NB4 (cell line): ENCODE measurements at regions not wholly inside any gene's neighbourhood (a gene's known extent, or its start where the extent isn't known, plus 50 kb on each side); places are given as distances from the start of the nearest gene placed in this dataset.

Source experiments
- DNase-seq: peaks from one replicate; pipeline ENCODE4 v3.0.0; 2010; ENCODE audit warnings: low read depth
- H3K4me3 ChIP-seq: one replicate; pipeline ENCODE4 v1.5.1; 2011; ENCODE audit warnings: mild to moderate bottlenecking, low read depth, low read length, moderate library complexity
- MYC ChIP-seq: IDR thresholded peaks from 2 replicates; pipeline ENCODE4 v1.6.1; 2011; ENCODE audit warnings: low read depth, low read length
- POLR2A ChIP-seq: IDR thresholded peaks from 2 replicates; pipeline ENCODE4 v1.6.1; 2011; ENCODE audit warnings: mild to moderate bottlenecking; ENCODE audit not compliant: insufficient read length; ENCODE audit errors: extremely low read depth
- TF ChIP-seq, protein P1 (sequence below): IDR thresholded peaks from 2 replicates; pipeline ENCODE4 v1.6.1; 2011; ENCODE audit warnings: low read depth, low read length
- TF ChIP-seq, protein P2 (sequence below): IDR thresholded peaks from one replicate; pipeline ENCODE4 v1.5.1; 2012; ENCODE audit warnings: low read depth, low read length

DNA sequence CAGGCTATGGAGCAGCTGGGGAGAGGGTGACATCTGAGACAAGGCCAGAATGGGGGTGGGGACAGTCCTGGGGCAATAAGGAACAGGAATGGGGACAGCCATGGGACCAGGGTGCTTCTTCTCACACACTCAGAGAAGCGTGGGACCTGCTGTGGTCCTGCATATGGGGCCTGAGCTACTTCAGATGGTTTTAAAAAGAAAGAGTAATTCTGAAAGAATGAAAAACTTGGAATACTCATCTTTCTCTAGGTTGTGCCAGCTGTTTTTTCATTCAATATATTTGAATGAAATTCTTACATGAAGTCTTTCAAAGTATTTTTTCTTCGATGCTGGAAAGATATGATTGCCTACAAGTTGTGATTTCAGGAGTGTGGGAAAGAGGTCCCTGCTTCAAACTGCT, 227.5 kb upstream of the APCDD1 start:
- H3K4me3 ChIP-seq, result no peak overlapping the region
- DNase-seq, result no peak
- TF ChIP-seq, protein P1, sequence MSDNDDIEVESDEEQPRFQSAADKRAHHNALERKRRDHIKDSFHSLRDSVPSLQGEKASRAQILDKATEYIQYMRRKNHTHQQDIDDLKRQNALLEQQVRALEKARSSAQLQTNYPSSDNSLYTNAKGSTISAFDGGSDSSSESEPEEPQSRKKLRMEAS, result no peak
- no peak for TF ChIP-seq MYC
- TF ChIP-seq, protein P2, sequence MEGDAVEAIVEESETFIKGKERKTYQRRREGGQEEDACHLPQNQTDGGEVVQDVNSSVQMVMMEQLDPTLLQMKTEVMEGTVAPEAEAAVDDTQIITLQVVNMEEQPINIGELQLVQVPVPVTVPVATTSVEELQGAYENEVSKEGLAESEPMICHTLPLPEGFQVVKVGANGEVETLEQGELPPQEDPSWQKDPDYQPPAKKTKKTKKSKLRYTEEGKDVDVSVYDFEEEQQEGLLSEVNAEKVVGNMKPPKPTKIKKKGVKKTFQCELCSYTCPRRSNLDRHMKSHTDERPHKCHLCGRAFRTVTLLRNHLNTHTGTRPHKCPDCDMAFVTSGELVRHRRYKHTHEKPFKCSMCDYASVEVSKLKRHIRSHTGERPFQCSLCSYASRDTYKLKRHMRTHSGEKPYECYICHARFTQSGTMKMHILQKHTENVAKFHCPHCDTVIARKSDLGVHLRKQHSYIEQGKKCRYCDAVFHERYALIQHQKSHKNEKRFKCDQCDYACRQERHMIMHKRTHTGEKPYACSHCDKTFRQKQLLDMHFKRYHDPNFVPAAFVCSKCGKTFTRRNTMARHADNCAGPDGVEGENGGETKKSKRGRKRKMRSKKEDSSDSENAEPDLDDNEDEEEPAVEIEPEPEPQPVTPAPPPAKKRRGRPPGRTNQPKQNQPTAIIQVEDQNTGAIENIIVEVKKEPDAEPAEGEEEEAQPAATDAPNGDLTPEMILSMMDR, result no peak

DNA sequence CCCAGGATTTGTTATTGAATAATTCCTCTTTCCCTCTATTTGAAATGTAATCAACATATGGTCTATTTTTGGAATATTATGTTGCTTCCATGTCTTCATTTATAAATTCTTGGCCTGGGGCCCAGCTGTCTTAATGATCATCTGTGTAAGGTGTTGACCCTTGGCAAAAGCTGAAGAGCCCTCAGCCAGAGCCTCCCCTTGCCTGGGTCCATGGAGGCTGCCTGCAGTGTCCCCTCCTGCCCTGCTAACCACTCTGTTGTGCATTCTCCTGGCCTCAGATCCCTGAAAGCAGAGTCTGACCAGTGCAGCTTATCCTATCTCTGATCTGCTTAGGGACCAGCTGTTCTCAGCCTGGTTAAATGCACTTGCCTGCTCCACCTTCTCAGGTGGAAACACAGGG, 226.1 kb upstream of the APCDD1 start:
- DNase-seq, result no peak
- TF ChIP-seq, protein P2, result no peak
- no peak for TF ChIP-seq MYC
- no peak for TF ChIP-seq POLR2A
- H3K4me3 ChIP-seq, result no peak overlapping the region

DNA sequence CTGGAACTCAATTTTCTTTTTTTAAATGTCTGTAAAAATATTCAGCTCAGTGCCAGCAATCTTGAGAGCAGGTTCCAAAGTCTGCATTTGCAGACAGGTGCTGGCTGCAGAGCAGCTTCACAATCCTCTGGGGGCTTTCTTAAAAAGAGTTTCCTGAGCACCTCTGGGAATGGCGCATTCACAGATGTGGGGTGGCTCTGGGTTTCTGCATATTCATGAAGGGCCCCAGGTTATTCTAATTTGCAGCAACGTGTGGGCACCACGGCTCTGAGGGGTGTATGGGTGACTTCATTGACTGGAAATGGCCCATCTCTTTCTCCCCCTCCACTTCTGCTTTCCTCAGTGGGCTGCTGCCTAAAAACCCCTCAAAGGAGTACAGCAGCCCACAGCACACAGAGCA, 225.0 kb upstream of the APCDD1 start:
- DNase-seq, result no peak
- TF ChIP-seq, protein P1, result no peak
- TF ChIP-seq, protein P2, result no peak
- TF ChIP-seq MYC (no peak), POLR2A (no peak)
- H3K4me3 ChIP-seq, result no peak overlapping the region

DNA sequence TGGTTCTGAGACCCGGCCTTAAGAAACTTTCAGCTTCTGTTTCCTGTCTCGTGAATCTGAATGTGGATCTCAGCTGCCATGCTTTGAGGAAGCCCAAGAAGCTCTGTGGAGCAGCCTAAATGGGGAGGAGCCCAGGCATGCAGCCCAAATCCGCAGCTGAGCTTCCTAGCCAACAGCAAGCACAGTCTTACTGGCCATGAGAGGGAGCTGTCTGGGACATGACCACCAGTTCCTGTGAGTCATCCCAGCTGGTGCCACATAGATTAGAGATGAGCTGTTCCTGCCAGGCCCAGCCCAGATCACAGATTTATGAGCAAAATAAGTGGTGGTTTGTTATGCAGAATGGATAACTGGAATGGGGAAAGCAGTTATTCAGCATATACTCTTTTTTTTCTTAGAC, 224.4 kb upstream of the APCDD1 start:
- H3K4me3 ChIP-seq, result no peak overlapping the region
- TF ChIP-seq POLR2A, result no peak
- TF ChIP-seq, protein P2, result peak; percentile 34
- TF ChIP-seq, protein P1, result no peak
- no peak for TF ChIP-seq MYC
- DNase-seq, result peak; percentile 90

DNA sequence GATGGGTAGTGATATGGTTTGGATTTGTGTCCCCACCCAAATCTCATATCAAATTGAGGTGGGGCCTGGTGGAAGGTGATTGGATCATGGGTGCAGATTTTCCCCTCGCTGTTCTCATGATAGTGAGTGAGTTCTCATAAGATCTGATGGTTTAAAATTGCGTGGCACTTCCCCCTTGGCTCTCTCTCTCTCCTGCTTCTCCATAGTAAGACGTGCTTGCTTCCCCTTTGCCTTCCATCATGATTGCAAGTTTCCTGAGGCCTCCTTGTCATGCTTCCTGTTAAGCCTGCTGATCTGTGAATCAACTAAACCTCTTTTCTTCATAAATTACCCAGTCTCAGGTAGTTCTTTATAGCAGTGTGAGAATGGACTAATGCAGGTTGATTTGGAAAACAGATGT, 223.2 kb upstream of the APCDD1 start:
- DNase-seq, result no peak
- no peak overlapping the region for H3K4me3 ChIP-seq
- TF ChIP-seq POLR2A, result no peak

DNA sequence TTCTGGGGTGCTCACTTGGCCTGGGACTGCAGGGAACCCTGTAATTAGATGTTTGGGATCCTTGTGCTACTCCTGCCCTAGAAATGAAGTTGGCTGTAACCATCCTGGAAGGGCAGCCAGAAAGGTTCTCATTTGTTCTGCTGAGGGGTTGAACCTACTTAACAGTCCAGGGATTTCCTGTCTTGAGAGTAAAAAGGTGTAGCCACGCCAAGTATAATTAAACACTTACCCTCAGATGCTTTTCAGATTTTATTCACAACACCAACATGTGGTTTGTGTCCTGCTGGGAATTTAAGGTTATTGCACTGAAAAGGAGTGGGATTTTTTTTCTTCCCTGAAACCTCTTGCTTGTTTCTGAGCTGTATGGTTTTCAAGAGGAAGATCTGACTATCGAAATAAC, 222.4 kb upstream of the APCDD1 start:
- TF ChIP-seq MYC (no peak), POLR2A (no peak)
- TF ChIP-seq, protein P2, result no peak
- TF ChIP-seq, protein P1, result no peak
- no peak overlapping the region for H3K4me3 ChIP-seq
- no peak for DNase-seq
